Neural cell (in vitro differentiated cells): ENCODE measurements at regions not wholly inside any gene's neighbourhood (a gene's known extent, or its start where the extent isn't known, plus 50 kb on each side); places are given as distances from the start of the nearest gene placed in this dataset.

Experiments used
- H2AFZ ChIP-seq: fragments of 200-600, 300-800 bp; sonication (generic), shearing (Covaris generic); 2 replicates; pipeline ENCODE4 v1.6.0; 2014; ENCODE audit warnings: low read depth, mild to moderate bottlenecking, antibody characterized with exemption, low read length, moderate library complexity
- H3F3A ChIP-seq: fragments of 200-600 bp; shearing (Covaris generic); 2 replicates; pipeline ENCODE4 v1.6.1; 2016; ENCODE audit warnings: mild to moderate bottlenecking, moderate library complexity, mixed read lengths, antibody characterized with exemption, low read length; ENCODE audit not compliant: insufficient read depth, poor library complexity, severe bottlenecking
- H3K27ac ChIP-seq: fragments of 200-600, 300-800 bp; sonication (generic), shearing (Covaris generic); 2 replicates; pipeline ENCODE4 v1.5.1; 2014; ENCODE audit warnings: mild to moderate bottlenecking, low read length, moderate library complexity
- H3K27me3 ChIP-seq: fragments of 300-800, 200-600 bp; sonication (generic), shearing (Covaris generic); 2 replicates; pipeline ENCODE4 v1.6.0; 2014; ENCODE audit warnings: mild to moderate bottlenecking, low read depth, low read length, moderate library complexity; ENCODE audit not compliant: insufficient read depth
- H3K36me3 ChIP-seq: fragments of 300-800, 200-600 bp; sonication (generic), shearing (Covaris generic); 2 replicates; pipeline ENCODE4 v1.5.1; 2014; ENCODE audit warnings: mild to moderate bottlenecking, antibody characterized with exemption, low read length, moderate library complexity; ENCODE audit not compliant: insufficient read depth
- H3K4me2 ChIP-seq: fragments of 300-800, 200-600 bp; sonication (generic), shearing (Covaris generic); 2 replicates; pipeline ENCODE4 v1.6.0; 2014; ENCODE audit warnings: mild to moderate bottlenecking, low read length
- H3K4me3 ChIP-seq: fragments of 300-800, 200-600 bp; sonication (generic), shearing (Covaris generic); 2 replicates; pipeline ENCODE4 v1.5.1; 2014; ENCODE audit warnings: mild to moderate bottlenecking, low read length, moderate library complexity
- H3K79me2 ChIP-seq: fragments of 200-600 bp; shearing (Covaris generic); replicated peaks from 2 replicates; pipeline ENCODE4 v1.6.0; 2014; ENCODE audit warnings: mild to moderate bottlenecking, low read length, moderate library complexity; ENCODE audit not compliant: insufficient read depth
- H3K9ac ChIP-seq: fragments of 300-800, 200-600 bp; sonication (generic), shearing (Covaris generic); 2 replicates; pipeline ENCODE4 v1.6.1; 2016; ENCODE audit warnings: mild to moderate bottlenecking, low read length, mixed read lengths
- H3K9me2 ChIP-seq: fragments of 200-600 bp; shearing (Covaris generic); 2 replicates; pipeline ENCODE4 v1.6.1; 2016; ENCODE audit warnings: mild to moderate bottlenecking, low read length, mixed read lengths; ENCODE audit not compliant: insufficient read depth
- H3K9me3 ChIP-seq: fragments of 200-600, 300-800 bp; sonication (generic), shearing (Covaris generic); 2 replicates; pipeline ENCODE4 v1.6.1; 2016; ENCODE audit warnings: mild to moderate bottlenecking, mixed run types, low read length, moderate library complexity, mixed read lengths
- H4K20me1 ChIP-seq: fragments of 200-600 bp; shearing (Covaris generic); 2 replicates; pipeline ENCODE4 v1.6.1; 2016; ENCODE audit warnings: mild to moderate bottlenecking, mixed run types; ENCODE audit not compliant: insufficient read depth
- CTCF ChIP-seq: fragments of 450-650 bp; IDR thresholded peaks from 2 replicates; pipeline ENCODE4 v1.5.1; 2014; ENCODE audit warnings: antibody characterized with exemption, mild to moderate bottlenecking, moderate library complexity; ENCODE audit not compliant: poor library complexity, severe bottlenecking
- EP300 ChIP-seq: fragments of 450-650 bp; conservative IDR thresholded peaks from 2 replicates; pipeline ENCODE4 v1.6.1; 2014; ENCODE audit warnings: antibody characterized with exemption, mild to moderate bottlenecking, moderate library complexity; ENCODE audit not compliant: poor library complexity, severe bottlenecking
- EZH2 ChIP-seq: fragments of 200-600, 300-800 bp; shearing (Covaris generic), sonication (generic); IDR thresholded peaks from 2 replicates; pipeline ENCODE4 v1.6.1; 2014; ENCODE audit warnings: antibody characterized with exemption, low read length, borderline replicate concordance, mild to moderate bottlenecking; ENCODE audit not compliant: insufficient read depth, poor library complexity, severe bottlenecking
- MXI1 ChIP-seq: fragments of 450-650 bp; conservative IDR thresholded peaks from 2 replicates; pipeline ENCODE4 v1.6.1; 2014; ENCODE audit warnings: antibody characterized with exemption, mild to moderate bottlenecking; ENCODE audit not compliant: poor library complexity, severe bottlenecking
- RAD21 ChIP-seq: fragments of 450-650 bp; conservative IDR thresholded peaks from 2 replicates; pipeline ENCODE4 v1.6.1; 2014; ENCODE audit warnings: antibody characterized with exemption, mild to moderate bottlenecking, moderate library complexity
- REST ChIP-seq: IDR thresholded peaks from 2 replicates; pipeline ENCODE4 v1.6.1; 2012; ENCODE audit warnings: borderline replicate concordance
- TAF1 ChIP-seq: IDR thresholded peaks from 2 replicates; pipeline ENCODE4 v1.6.1; 2012; ENCODE audit warnings: low read depth

DNA sequence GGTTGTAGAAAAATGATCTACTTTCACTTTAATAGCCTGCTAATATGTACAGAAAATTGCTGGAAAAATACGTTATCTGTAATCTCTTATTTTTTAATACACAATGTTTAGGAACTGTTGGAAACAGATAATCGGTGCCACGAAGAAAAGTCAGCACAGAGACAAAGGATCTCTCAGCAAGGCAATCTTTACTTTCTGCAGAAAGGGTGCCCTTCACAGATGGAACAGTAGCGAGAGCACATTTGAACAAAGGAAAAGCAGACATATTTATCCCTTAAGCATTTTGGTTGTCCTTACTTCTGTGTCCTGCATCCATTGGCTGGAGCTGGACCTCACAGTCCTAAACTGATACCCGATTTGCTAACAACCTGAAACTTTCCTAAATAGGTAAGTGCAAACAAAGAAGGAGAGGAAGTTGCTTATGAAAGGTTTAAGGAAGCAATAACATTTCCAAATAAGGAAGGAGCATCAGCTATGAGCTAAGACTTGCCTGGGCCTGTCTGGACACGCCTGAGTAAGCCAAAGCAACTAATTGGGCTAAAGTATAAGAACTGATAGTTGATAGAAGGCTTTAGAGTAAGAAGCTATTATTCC lies 640.0 kb downstream of the SH2D4B start:
- Histone ChIP-seq H2AFZ (no peak overlapping the region), H3K27me3 (no peaks in the 10 kb centered on the region)
- no peak for TF ChIP-seq TAF1
- TF ChIP-seq CTCF: no peak
- no peak for TF ChIP-seq MXI1
- no peak for TF ChIP-seq RAD21
- no peak for TF ChIP-seq EZH2

DNA sequence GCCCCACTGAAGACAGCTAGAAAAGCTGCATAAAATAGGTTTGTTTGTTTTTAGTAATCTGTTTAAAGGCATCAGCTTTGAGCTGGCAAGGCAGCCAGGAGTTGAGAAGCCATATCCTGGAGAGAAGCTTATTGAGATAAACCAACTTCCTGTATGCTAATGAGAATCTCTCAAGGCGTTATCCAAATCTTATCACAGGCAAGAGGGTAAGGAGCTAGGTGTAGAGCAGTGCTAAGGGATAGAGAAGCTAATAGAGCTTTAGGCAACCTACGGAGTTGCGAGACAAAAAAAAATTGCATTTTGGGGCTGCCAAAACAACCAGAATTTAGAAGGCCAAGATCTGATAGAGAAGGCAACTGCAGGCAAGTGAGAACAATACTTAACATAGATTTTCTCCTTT lies 641.6 kb downstream of the SH2D4B start:
- H2AFZ ChIP-seq: no peak overlapping the region
- H3F3A ChIP-seq: no peaks in the 10 kb centered on the region
- no peaks in the 10 kb centered on the region for H3K36me3 ChIP-seq
- no peaks in the 10 kb centered on the region for H3K9me2 ChIP-seq
- no peaks in the 10 kb centered on the region for H3K9me3 ChIP-seq
- H3K27ac ChIP-seq: no peak overlapping the region
- H3K9ac ChIP-seq: no peak overlapping the region
- no peak for TF ChIP-seq RAD21
- TF ChIP-seq TAF1: no peak
- TF ChIP-seq REST: no peak
- no peak for TF ChIP-seq EP300
- TF ChIP-seq CTCF: no peak
- no peak for TF ChIP-seq EZH2
- no peaks in the 10 kb centered on the region for H3K79me2 ChIP-seq
- H3K27me3 ChIP-seq: no peaks in the 10 kb centered on the region
- no peak overlapping the region for H3K4me2 ChIP-seq
- H4K20me1 ChIP-seq: no peaks in the 10 kb centered on the region
- no peak overlapping the region for H3K4me3 ChIP-seq

More for the DNA sequence above, 640.0 kb downstream of the SH2D4B start:
- Histone ChIP-seq H3K9ac (no peak overlapping the region), H3K79me2 (no peaks in the 10 kb centered on the region), H3K36me3 (no peaks in the 10 kb centered on the region), H3K27ac (no peak overlapping the region), H3F3A (no peaks in the 10 kb centered on the region), H3K4me2 (no peak overlapping the region), H4K20me1 (no peaks in the 10 kb centered on the region), H3K9me2 (no peaks in the 10 kb centered on the region), H3K9me3 (no peaks in the 10 kb centered on the region), H3K4me3 (no peak overlapping the region)
